Lung (tissue), 11 donors: ENCODE measurements at regions not wholly inside any gene's neighbourhood (a gene's known extent, or its start where the extent isn't known, plus 50 kb on each side); places are given as distances from the start of the nearest gene placed in this dataset.

Experiments
- ATAC-seq: fragments of 200-7000 bp; cut with Tn5 transposase; one replicate; pipeline ENCODE4 v1.9.1; 2020; ENCODE audit warnings: moderate number of reproducible peaks; ENCODE audit not compliant: insufficient read depth, low FRiP score
- DNase-seq, 3 donors: peaks; one replicate each; pipeline ENCODE4 v3.0.0-alpha.2; 2013 to 2017
- H3K27ac ChIP-seq, 2 donors: one replicate each; pipeline ENCODE4 v1.5.1; 2013; ENCODE audit warnings: mild to moderate bottlenecking in 2 of 2, moderate library complexity in 2 of 2, control low read depth in 1 of 2, inconsistent platforms in 1 of 2, low read depth in 1 of 2, low read length in 1 of 2
- H3K27me3 ChIP-seq, 3 donors: one replicate each; pipeline ENCODE4 v1.5.1; 2013; ENCODE audit warnings: low read length in 2 of 3; ENCODE audit not compliant: control insufficient read depth in 3 of 3, insufficient read depth in 3 of 3
- H3K36me3 ChIP-seq, 4 donors: one replicate each; pipeline ENCODE4 v1.5.1; 2013; ENCODE audit warnings: low read length in 4 of 4, mild to moderate bottlenecking in 1 of 4, moderate library complexity in 1 of 4; ENCODE audit not compliant: control insufficient read depth in 4 of 4, insufficient read depth in 4 of 4
- H3K4me1 ChIP-seq, 5 donors: one replicate each; pipeline ENCODE4 v1.5.1; 2013; ENCODE audit warnings: low read length in 5 of 5, mild to moderate bottlenecking in 2 of 5, moderate library complexity in 1 of 5; ENCODE audit not compliant: control insufficient read depth in 5 of 5, insufficient read depth in 5 of 5
- H3K4me3 ChIP-seq: one replicate; pipeline ENCODE4 v1.5.1; 2013; ENCODE audit warnings: mild to moderate bottlenecking, control low read depth, moderate library complexity
- H3K9ac ChIP-seq, 2 donors: one replicate each; pipeline ENCODE4 v1.5.1; 2013; ENCODE audit warnings: low read length in 2 of 2, control low read depth in 1 of 2; ENCODE audit not compliant: insufficient read depth in 1 of 2
- H3K9me3 ChIP-seq, 4 donors: one replicate each; pipeline ENCODE4 v1.5.1; 2013; ENCODE audit warnings: low read length in 3 of 4, mild to moderate bottlenecking in 1 of 4, moderate library complexity in 1 of 4; ENCODE audit not compliant: control insufficient read depth in 4 of 4, insufficient read depth in 3 of 4
- CTCF ChIP-seq: IDR thresholded peaks from 2 replicates; pipeline ENCODE4 v1.5.1; 2012; ENCODE audit warnings: mild to moderate bottlenecking; ENCODE audit errors: control extremely low read depth, extremely low read depth
- WGBS, 2 donors: extraction: QIAGEN DNeasy Blood & Tissue Kit; methylation state at CpG; one replicate each; pipeline ENCODE4 v1.1.7; 2013; 5-methylcytosine and 5-hydroxymethylcytosine counted together
- donor health status: control.
- donor health status: control.
- donor health status: Bipolar disorder and iron deficiency.
- donor health status: healthy.
- donor health status: DM: yes; HTN: yes; CAD: no.

- H3K27ac ChIP-seq, result no peak overlapping the region
- ATAC-seq, result no peak
- H3K4me1 ChIP-seq, result peaks cover 0 to 26% (median 12%) of the 10 kb centered on the region in 5 donors
- no peak overlapping the region for H3K9ac ChIP-seq
- DNase-seq, result no peak
- peaks cover 0 to 2% (median 0%) of the 10 kb centered on the region in 4 donors for H3K9me3 ChIP-seq
- no peaks in the 10 kb centered on the region for H3K36me3 ChIP-seq
- no peak overlapping the region for H3K4me3 ChIP-seq
- 94 to 97% methylated on average over 7 of the region's 7 CpGs for WGBS, 2 donors
- H3K27me3 ChIP-seq, result no peaks in the 10 kb centered on the region
- no peak for TF ChIP-seq CTCF
Measured at GRCh38 chr2:12827721-12828120, 111.0 kb downstream of the TRIB2 start.

- no peak for TF ChIP-seq CTCF
- peaks cover 0 to 2% (median 0%) of the 10 kb centered on the region in 4 donors for H3K9me3 ChIP-seq
- no peak overlapping the region for H3K4me3 ChIP-seq
- H3K36me3 ChIP-seq, result no peaks in the 10 kb centered on the region
- no peaks in the 10 kb centered on the region for H3K27me3 ChIP-seq
- 85 to 92% methylated on average over 8 of the region's 8 CpGs for WGBS, 2 donors
- H3K9ac ChIP-seq, result no peak overlapping the region
- DNase-seq (no peak), ATAC-seq (no peak)
- H3K27ac ChIP-seq, result no peak overlapping the region
- peaks cover 0 to 22% (median 10%) of the 10 kb centered on the region in 5 donors for H3K4me1 ChIP-seq
Measured at GRCh38 chr2:12828980-12829379, 112.2 kb downstream of the TRIB2 start.

- WGBS, 2 donors, result 90 to 96% methylated on average over 1 of the region's 1 CpG
- TF ChIP-seq CTCF, result no peak
- peaks cover 0 to 2% (median 0%) of the 10 kb centered on the region in 4 donors for H3K9me3 ChIP-seq
- H3K9ac ChIP-seq, result no peak overlapping the region
- no peak for DNase-seq
- no peaks in the 10 kb centered on the region for H3K27me3 ChIP-seq
- ATAC-seq, result no peak
- H3K27ac ChIP-seq, result no peak overlapping the region
- H3K36me3 ChIP-seq, result no peaks in the 10 kb centered on the region
- H3K4me3 ChIP-seq, result no peak overlapping the region
- peaks cover 0 to 9% (median 6%) of the 10 kb centered on the region in 5 donors for H3K4me1 ChIP-seq
Measured at GRCh38 chr2:12831016-12831415, 114.3 kb downstream of the TRIB2 start.

- Histone ChIP-seq H3K4me1 (peaks cover 0 to 9% (median 6%) of the 10 kb centered on the region in 5 donors), H3K27ac (no peak overlapping the region), H3K4me3 (no peak overlapping the region), H3K9ac (no peak overlapping the region), H3K27me3 (no peaks in the 10 kb centered on the region), H3K9me3 (no peaks in the 10 kb centered on the region), H3K36me3 (no peaks in the 10 kb centered on the region)
- TF ChIP-seq CTCF, result no peak
- ATAC-seq (no peak), DNase-seq (no peak)
- WGBS, 2 donors, result 91 to 92% methylated on average over 3 of the region's 3 CpGs
Measured at GRCh38 chr2:12834239-12834638, 117.5 kb downstream of the TRIB2 start.
